ENCODE measurements at regions not wholly inside any gene's neighbourhood (a gene's known extent, or its start where the extent isn't known, plus 50 kb on each side); places are given as distances from the start of the nearest gene placed in this dataset.

- no peak for FAIRE-seq
- WGBS, 2 experiments (ENCODE audit: extremely low coverage in 1 of 2, insufficient coverage in 1 of 2, insufficient read length in 1 of 2, insufficient replicate concordance in 2 of 2, low coverage in 1 of 2, low lambda C conversion rate in 2 of 2, missing lambda C conversion rate in 1 of 2) = 85% methylated on average over 9 of the region's 9 CpGs; no CpG with 5 or more reads in 1 of the 2 experiments
Measured at GRCh38 chr13:30856005-30856790, 49.9 kb upstream of the MEDAG start.

More at GRCh38 chr13:30856005-30856790, 49.9 kb upstream of the MEDAG start:
- H2BK5ac ChIP-seq (ENCODE audit: low read depth, low read length) = no peak overlapping the region
- H4K5ac ChIP-seq (ENCODE audit: insufficient read length, low read depth, low read length) = no peak overlapping the region
- peaks cover 0 to 3% (median 0%) of the 10 kb centered on the region in 4 experiments; a peak in 3 of 7 replicates for H3K27me3 ChIP-seq (replicated peaks in 1 of 4; ENCODE audit: control insufficient read depth in 3 of 4, extremely low read depth in 1 of 4, insufficient read depth in 3 of 4, low read length in 3 of 4)
- H3K27ac ChIP-seq (ENCODE audit: low read depth, low read length) = no peak overlapping the region
- H2BK12ac ChIP-seq (ENCODE audit: low read depth, low read length) = no peak overlapping the region
- no peak overlapping the region for H3K18ac ChIP-seq (ENCODE audit: extremely low read depth, low read length)
- no peak overlapping the region for H2AFZ ChIP-seq (ENCODE audit: low read length)
- H3K4me2 ChIP-seq (ENCODE audit: insufficient read depth in 1 of 2, low read depth in 2 of 2, low read length in 2 of 2) = no peak overlapping the region
- H3K14ac ChIP-seq (ENCODE audit: insufficient read length) = no peak overlapping the region
- H4K8ac ChIP-seq (ENCODE audit: extremely low read depth, insufficient read depth, low read length) = no peak overlapping the region
- H3K79me2 ChIP-seq (ENCODE audit: control insufficient read depth in 1 of 2, insufficient read depth in 2 of 2, low read length in 2 of 2) = no peaks in the 10 kb centered on the region
- H3K4me1 ChIP-seq (replicated peaks in 1 of 4; ENCODE audit: control insufficient read depth in 3 of 4, insufficient read depth in 4 of 4, low read length in 3 of 4) = no peaks in the 10 kb centered on the region
- H2BK15ac ChIP-seq (ENCODE audit: low read length) = no peak overlapping the region
- no peak overlapping the region for H3K4ac ChIP-seq (replicated peaks; ENCODE audit: insufficient read length, low read depth, low read length)
- no peak for DNase-seq (ENCODE audit: low read depth in 1 of 2, low spot score in 2 of 2)
- no peaks in the 10 kb centered on the region for H4K20me1 ChIP-seq (replicated peaks in 1 of 2; ENCODE audit: control insufficient read depth in 1 of 2, insufficient read depth in 2 of 2, low read length in 2 of 2)
- no peaks in the 10 kb centered on the region for H3K36me3 ChIP-seq (ENCODE audit: control insufficient read depth in 2 of 4, insufficient read depth in 4 of 4, low read length in 3 of 4)
- no peak overlapping the region for H3K56ac ChIP-seq (replicated peaks; ENCODE audit: insufficient read length, low read depth, low read length)
- H2AK5ac ChIP-seq (ENCODE audit: low read depth, low read length) = no peak overlapping the region
- no peak overlapping the region for H3K9ac ChIP-seq (replicated peaks in 1 of 4; ENCODE audit: extremely low read depth in 1 of 4, low read depth in 3 of 4, low read length in 3 of 4)
- no peak overlapping the region for H4K91ac ChIP-seq (replicated peaks; ENCODE audit: insufficient read length, low read length)
- no peaks in the 10 kb centered on the region for H3K79me1 ChIP-seq (ENCODE audit: low read depth, low read length)
- H2BK120ac ChIP-seq (replicated peaks; ENCODE audit: low read depth, low read length) = no peak overlapping the region
- no peaks in the 10 kb centered on the region for H3K23me2 ChIP-seq (ENCODE audit: low read depth, low read length)
- ChIA-PET CTCF (ENCODE audit: partially characterized antibody) (interaction anchor here (0.6 to 2.8 kb wide), 10 partner anchors 9 to 248 kb away, joined by 3 to 15 read pairs (median 4); no protein-coding TSS in a partner anchor), POLR2A (ENCODE audit: partially characterized antibody) (no interaction called here)
- H2BK20ac ChIP-seq (ENCODE audit: low read length) = no peak overlapping the region
- TF ChIP-seq SP2 (IDR thresholded peaks at IDR 0.05; ENCODE audit: low read length) (no peak), JUN (IDR thresholded peaks at IDR 0.05; ENCODE audit: low read depth, low read length) (no peak), TCF12 (IDR thresholded peaks at IDR 0.05; ENCODE audit: low read depth, low read length) (no peak)
- H3K9me3 ChIP-seq (ENCODE audit: insufficient read depth in 2 of 2, low read depth in 1 of 2, low read length in 1 of 2) = peaks cover 0 to 4% of the 10 kb centered on the region in 2 experiments; a peak in 1 of 4 replicates
- no peak overlapping the region for H3K4me3 ChIP-seq (ENCODE audit: extremely low read depth in 1 of 4, insufficient read depth in 2 of 4, low read depth in 3 of 4, low read length in 4 of 4)
- no peak overlapping the region for H3K23ac ChIP-seq (ENCODE audit: insufficient read length)

Measured in H1 (cell line).